ENCODE measurements at regions not wholly inside any gene's neighbourhood (a gene's known extent, or its start where the extent isn't known, plus 50 kb on each side); places are given as distances from the start of the nearest gene placed in this dataset.

DNA sequence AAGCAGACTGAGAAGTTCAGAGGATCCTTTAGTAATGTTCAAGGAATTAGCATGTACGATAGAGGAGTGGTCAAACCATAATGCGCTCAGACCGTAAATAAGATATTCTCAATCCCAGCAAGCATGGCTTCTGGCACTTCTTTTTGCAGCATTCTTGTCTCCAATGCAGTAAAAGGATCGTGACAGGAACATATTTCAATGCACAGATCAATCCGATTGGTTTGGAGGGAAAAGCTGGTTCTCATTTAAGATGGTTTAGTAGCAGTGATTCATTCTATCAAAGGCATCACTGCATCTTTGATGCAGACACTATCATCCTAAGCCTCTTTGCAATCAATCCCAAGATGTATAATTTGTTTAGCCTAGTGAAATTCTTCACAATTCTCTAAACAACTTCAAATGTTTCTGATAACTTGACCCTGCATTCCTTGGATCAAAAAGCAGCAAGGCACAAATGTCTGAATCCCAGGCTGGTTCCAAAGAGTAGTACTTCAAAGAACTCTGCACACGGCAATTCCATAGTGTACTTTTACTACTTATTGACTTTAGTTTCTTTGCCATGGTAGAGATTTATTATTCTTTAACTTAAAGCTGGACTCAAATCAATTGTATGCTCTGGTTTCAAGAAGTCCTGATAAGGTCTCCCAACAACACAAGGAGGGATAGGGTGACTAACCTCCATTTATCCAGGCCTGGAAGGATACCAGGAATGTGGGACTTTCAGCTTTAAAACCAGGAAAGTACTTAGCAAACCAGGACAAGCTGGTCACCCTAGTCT is 96.8 kb upstream of the MDM1 start:
- H3K27ac ChIP-seq = no peak overlapping the region
- no peaks in the 10 kb centered on the region for H3K9me3 ChIP-seq
- intact Hi-C loops (cut with DNase I) = no loop called here
- no peak overlapping the region for H3K4me3 ChIP-seq
- peaks cover 10% of the 10 kb centered on the region for H3K4me1 ChIP-seq
- no peaks in the 10 kb centered on the region for H3K36me3 ChIP-seq
- TF ChIP-seq, protein P1, sequence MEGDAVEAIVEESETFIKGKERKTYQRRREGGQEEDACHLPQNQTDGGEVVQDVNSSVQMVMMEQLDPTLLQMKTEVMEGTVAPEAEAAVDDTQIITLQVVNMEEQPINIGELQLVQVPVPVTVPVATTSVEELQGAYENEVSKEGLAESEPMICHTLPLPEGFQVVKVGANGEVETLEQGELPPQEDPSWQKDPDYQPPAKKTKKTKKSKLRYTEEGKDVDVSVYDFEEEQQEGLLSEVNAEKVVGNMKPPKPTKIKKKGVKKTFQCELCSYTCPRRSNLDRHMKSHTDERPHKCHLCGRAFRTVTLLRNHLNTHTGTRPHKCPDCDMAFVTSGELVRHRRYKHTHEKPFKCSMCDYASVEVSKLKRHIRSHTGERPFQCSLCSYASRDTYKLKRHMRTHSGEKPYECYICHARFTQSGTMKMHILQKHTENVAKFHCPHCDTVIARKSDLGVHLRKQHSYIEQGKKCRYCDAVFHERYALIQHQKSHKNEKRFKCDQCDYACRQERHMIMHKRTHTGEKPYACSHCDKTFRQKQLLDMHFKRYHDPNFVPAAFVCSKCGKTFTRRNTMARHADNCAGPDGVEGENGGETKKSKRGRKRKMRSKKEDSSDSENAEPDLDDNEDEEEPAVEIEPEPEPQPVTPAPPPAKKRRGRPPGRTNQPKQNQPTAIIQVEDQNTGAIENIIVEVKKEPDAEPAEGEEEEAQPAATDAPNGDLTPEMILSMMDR (IDR thresholded peaks at IDR 0.05) = no peak
- no peak for TF ChIP-seq POLR2A (IDR thresholded peaks at IDR 0.05)
- no peak for TF ChIP-seq POLR2AphosphoS5 (IDR thresholded peaks at IDR 0.05; ENCODE audit: insufficient read depth in 1 of 2, low read depth in 1 of 2)
- DNase-seq (ENCODE audit: extremely low spot score in 2 of 2) = no peak
- H3K27me3 ChIP-seq = no peaks in the 10 kb centered on the region

DNA sequence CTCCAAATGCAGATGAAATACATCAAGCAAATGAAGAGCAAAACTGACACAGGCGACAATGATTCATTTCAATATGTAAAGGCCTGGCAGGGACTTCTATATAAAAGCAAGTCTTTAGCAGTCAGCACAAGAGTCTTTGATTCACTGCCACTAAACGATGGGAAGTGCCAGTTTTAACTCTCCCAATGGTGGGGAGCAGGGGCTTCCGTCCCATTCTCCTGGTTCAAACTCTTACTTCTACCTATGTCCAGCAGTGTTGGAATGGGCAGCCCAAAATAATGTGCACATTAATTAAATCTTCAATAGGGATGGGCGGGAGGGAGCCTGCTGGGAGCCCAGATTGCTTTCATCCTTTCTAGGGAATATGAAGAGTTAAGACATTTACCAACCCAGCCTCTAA is 97.5 kb upstream of the MDM1 start:
- no peak overlapping the region for H3K27ac ChIP-seq
- DNase-seq (ENCODE audit: extremely low spot score in 2 of 2) = no peak
- intact Hi-C loops (cut with DNase I) = no loop called here
- H3K9me3 ChIP-seq = no peaks in the 10 kb centered on the region
- no peaks in the 10 kb centered on the region for H3K27me3 ChIP-seq
- H3K4me3 ChIP-seq = no peak overlapping the region
- H3K4me1 ChIP-seq = peaks cover 10% of the 10 kb centered on the region
- no peaks in the 10 kb centered on the region for H3K36me3 ChIP-seq
- TF ChIP-seq POLR2A (IDR thresholded peaks at IDR 0.05) (no peak), POLR2AphosphoS5 (IDR thresholded peaks at IDR 0.05; ENCODE audit: insufficient read depth in 1 of 2, low read depth in 1 of 2) (no peak)
- TF ChIP-seq, protein P1 (IDR thresholded peaks at IDR 0.05) = no peak

DNA sequence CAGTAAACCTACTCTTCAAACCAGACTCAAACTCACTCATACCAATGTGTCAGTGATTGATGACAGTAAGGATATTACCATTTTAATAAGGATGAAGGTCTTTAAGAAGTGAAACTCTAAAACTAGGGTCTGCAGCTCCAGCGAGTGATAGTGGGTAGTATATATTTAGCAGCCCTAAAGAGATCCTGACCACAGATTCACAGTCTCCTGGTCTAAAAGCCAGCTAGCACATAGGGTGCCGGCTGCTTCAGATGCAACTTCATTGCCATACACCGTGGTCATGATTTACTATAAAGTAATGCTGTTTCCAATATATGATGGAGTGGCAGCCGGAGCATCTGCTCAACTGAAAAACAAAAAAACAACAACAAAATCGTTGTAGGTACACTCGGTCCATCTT is 99.6 kb upstream of the MDM1 start:
- TF ChIP-seq, protein P1 (IDR thresholded peaks at IDR 0.05) = no peak
- no peak for TF ChIP-seq POLR2AphosphoS5 (IDR thresholded peaks at IDR 0.05; ENCODE audit: insufficient read depth in 1 of 2, low read depth in 1 of 2)
- Histone ChIP-seq H3K36me3 (no peaks in the 10 kb centered on the region), H3K4me1 (peaks cover 10% of the 10 kb centered on the region), H3K27me3 (no peaks in the 10 kb centered on the region), H3K27ac (no peak overlapping the region), H3K4me3 (no peak overlapping the region), H3K9me3 (no peaks in the 10 kb centered on the region)
- DNase-seq (ENCODE audit: extremely low spot score in 2 of 2) = no peak
- intact Hi-C loops (cut with DNase I) = no loop called here

DNA sequence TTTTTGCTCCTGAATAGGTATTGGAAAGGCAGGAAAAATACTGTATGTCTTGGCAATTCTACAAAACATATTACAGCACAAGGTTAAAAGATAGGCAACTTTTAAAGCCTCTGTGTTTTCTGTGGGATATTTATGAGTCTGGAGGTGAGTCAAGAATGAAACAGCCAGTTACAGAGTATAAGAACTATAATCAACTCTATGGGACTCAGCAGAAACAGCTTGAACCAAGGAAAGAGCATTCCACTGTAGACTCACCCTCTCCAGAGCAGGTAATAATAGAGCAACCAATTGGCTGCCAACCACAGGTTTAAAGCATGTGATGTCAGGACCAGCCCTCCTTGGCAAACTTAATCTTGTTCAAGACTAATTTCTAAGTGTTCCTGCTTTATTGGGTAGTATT is 100.5 kb upstream of the MDM1 start:
- Histone ChIP-seq H3K9me3 (no peaks in the 10 kb centered on the region), H3K27me3 (no peaks in the 10 kb centered on the region), H3K36me3 (no peaks in the 10 kb centered on the region), H3K4me1 (peaks cover 10% of the 10 kb centered on the region), H3K27ac (no peak overlapping the region), H3K4me3 (no peak overlapping the region)
- DNase-seq (ENCODE audit: extremely low spot score in 2 of 2) = no peak
- intact Hi-C loops (cut with DNase I) = no loop called here
- no peak for TF ChIP-seq POLR2AphosphoS5 (IDR thresholded peaks at IDR 0.05; ENCODE audit: insufficient read depth in 1 of 2, low read depth in 1 of 2)

DNA sequence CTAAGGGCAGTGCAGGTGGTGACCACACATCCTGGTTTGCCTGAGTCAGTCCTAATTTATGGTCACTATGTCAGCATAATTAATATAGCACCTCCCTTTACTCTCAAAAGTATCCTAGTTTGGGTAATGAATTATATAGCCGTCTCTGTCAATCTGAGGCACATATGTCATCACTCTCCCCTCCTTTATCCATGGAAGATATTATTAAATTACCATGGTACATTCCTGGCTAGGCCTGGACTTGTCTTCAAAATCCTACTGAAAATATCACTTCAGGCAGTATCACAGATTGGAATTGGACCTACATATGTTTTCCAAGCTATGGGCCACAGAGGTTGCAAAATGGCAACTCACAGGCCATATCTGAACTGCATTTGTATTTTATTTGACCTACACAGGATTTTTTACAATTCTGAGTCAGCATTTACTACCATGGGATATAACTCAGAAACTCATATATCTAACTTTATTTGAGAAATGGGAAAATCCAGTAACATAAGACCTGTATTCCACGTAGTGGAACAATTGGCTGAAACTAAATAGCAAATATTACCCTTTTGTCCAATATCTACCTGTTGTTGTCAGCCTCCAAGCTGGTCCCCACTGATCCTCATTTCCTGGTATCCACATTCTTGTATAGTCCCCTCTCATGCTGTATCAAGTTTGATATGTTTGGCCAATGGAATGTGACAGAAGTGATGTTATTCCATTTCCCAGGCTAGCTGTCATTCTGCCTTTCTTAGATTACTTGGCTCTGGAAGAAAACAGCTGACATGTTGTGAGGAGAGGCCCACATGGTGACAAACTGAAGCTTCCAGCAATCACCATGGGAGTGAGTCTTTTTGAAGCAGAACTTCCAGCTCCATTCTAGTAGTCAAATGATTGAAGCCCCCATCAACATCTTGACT is 102.5 kb upstream of the MDM1 start:
- H3K27ac ChIP-seq = no peak overlapping the region
- no peak for TF ChIP-seq POLR2A (IDR thresholded peaks at IDR 0.05)
- TF ChIP-seq, protein P1 (IDR thresholded peaks at IDR 0.05) = no peak
- TF ChIP-seq POLR2AphosphoS5 (IDR thresholded peaks at IDR 0.05; ENCODE audit: insufficient read depth in 1 of 2, low read depth in 1 of 2) = no peak
- no peaks in the 10 kb centered on the region for H3K36me3 ChIP-seq
- H3K27me3 ChIP-seq = no peaks in the 10 kb centered on the region
- intact Hi-C loops (cut with DNase I) = no loop called here
- H3K9me3 ChIP-seq = no peaks in the 10 kb centered on the region
- H3K4me1 ChIP-seq = no peaks in the 10 kb centered on the region
- DNase-seq (ENCODE audit: extremely low spot score in 2 of 2) = no peak
- no peak overlapping the region for H3K4me3 ChIP-seq
